Memory B cell (primary cell): ENCODE measurements at regions not wholly inside any gene's neighbourhood (a gene's known extent, or its start where the extent isn't known, plus 50 kb on each side); places are given as distances from the start of the nearest gene placed in this dataset.

Experiments
- ATAC-seq: fragments of 150-1000 bp; cut with Tn5 transposase; 2 replicates; pipeline ENCODE4 v1.10.0; 2021; ENCODE audit warnings: low read depth, mild to moderate bottlenecking, moderate library complexity
- DNase-seq, 2 donors: peaks; one replicate each; pipeline ENCODE4 v3.0.0; 2022; ENCODE audit warnings: low spot score in 2 of 2
- H3K27ac Mint-ChIP-seq: one replicate; pipeline ENCODE4 v1.8.0; 2022; ENCODE audit warnings: mild to moderate bottlenecking, moderate library complexity, mixed read lengths
- H3K27me3 Mint-ChIP-seq: one replicate; pipeline ENCODE4 v1.8.0; 2022; ENCODE audit warnings: mixed read lengths
- H3K36me3 Mint-ChIP-seq: one replicate; pipeline ENCODE4 v1.8.0; 2022; ENCODE audit warnings: mild to moderate bottlenecking, mixed read lengths
- H3K4me1 Mint-ChIP-seq: one replicate; pipeline ENCODE4 v1.8.0; 2022; ENCODE audit warnings: mixed read lengths
- H3K4me3 Mint-ChIP-seq: one replicate; pipeline ENCODE4 v1.8.0; 2022; ENCODE audit warnings: mild to moderate bottlenecking, moderate library complexity, mixed read lengths
- H3K9me3 Mint-ChIP-seq: one replicate; pipeline ENCODE4 v1.8.0; 2022; ENCODE audit warnings: mixed read lengths

DNA sequence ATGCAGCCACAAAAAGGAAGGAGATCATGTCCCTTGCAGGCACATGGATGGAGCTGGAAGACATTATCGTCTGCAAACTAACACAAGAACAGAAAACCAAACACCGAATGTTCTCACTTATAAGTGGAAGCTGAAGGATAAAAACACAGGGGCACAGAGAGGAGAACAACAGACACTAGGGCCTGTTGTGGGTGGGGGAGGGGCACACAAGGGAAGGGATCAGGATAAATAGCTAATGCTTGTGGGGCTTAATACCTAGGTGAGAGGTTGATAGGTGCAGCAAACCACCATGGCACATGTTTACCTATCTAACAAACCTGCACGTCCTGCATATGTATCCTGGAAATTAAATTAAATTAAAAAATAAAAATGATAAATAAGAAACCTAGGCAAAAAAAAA, 969.9 kb downstream of the TTLL7 start:
- Mint-ChIP-seq H3K9me3 (peaks cover 7% of the 10 kb centered on the region), H3K4me1 (no peaks in the 10 kb centered on the region), H3K4me3 (no peak overlapping the region), H3K27ac (no peak overlapping the region), H3K36me3 (peaks cover 4% of the 10 kb centered on the region), H3K27me3 (no peaks in the 10 kb centered on the region)
- no peak for ATAC-seq
- DNase-seq: no peak

DNA sequence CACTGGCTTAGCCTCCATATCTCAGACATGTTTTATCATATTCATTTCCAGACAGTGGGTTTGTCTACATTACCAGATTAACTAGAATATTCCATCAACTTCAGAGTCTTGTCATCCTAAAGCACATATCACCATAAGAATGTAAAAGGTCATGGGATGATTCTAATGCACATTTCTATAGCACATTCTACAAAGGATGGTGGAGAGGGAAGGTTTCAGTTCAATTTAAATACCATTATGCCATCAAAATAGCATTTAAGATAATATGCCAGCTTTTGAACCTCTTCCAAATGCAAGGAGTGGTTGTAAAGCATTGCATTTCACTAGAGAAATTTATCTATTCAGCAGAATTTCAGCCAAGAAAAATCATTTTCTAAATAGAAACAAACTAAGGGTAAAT, 970.5 kb downstream of the TTLL7 start:
- Mint-ChIP-seq H3K9me3 (peaks cover 7% of the 10 kb centered on the region), H3K4me1 (no peaks in the 10 kb centered on the region), H3K4me3 (no peak overlapping the region), H3K27ac (no peak overlapping the region), H3K27me3 (no peaks in the 10 kb centered on the region), H3K36me3 (peaks cover 4% of the 10 kb centered on the region)
- no peak for DNase-seq
- ATAC-seq: no peak

DNA sequence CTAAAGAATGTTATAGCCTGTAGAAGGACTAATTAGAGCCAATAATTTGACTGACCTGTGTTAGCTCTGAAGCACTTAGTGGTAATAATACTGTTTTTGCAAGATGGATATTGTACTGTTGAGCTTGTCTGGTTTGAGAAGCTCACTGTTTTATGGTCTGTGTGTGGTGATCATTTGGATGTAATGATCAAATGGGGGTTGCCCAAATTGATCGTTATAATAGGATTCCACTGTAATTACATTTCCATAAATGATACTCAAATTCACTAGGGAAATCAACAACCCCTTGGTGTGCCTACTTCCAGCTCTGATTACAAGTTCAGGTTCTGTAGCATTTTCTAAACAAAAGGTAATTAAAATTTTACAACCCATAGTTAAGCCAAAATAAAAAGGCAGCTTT, 971.4 kb downstream of the TTLL7 start:
- ATAC-seq (no peak), DNase-seq (no peak)
- Mint-ChIP-seq H3K36me3 (peaks cover 2% of the 10 kb centered on the region), H3K4me3 (no peak overlapping the region), H3K4me1 (no peaks in the 10 kb centered on the region), H3K27ac (no peak overlapping the region), H3K27me3 (no peaks in the 10 kb centered on the region), H3K9me3 (peaks cover 5% of the 10 kb centered on the region)

DNA sequence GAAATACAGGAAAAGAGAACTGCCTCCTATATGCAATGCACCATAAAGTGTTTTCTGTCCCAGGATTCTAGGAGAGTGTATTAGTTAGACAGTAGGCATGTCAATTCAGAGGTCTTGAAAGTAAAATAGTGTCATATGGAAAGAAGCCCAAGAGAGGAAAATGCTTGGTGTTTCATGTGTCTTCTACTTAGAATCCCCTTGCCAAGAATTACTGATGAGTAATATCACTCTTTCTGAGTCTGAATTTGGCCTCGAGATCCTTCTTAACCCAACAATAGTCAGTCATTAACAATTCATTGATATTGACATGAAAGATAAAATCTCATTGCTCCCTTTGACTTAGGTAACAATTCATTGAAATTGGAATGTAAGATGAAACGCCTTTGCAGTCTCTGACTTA, 972.2 kb downstream of the TTLL7 start:
- no peak overlapping the region for H3K27ac Mint-ChIP-seq
- H3K4me1 Mint-ChIP-seq: no peaks in the 10 kb centered on the region
- peaks cover 2% of the 10 kb centered on the region for H3K36me3 Mint-ChIP-seq
- ATAC-seq (no peak), DNase-seq (no peak)
- no peak overlapping the region for H3K4me3 Mint-ChIP-seq
- no peaks in the 10 kb centered on the region for H3K27me3 Mint-ChIP-seq
- H3K9me3 Mint-ChIP-seq: peaks cover 5% of the 10 kb centered on the region

DNA sequence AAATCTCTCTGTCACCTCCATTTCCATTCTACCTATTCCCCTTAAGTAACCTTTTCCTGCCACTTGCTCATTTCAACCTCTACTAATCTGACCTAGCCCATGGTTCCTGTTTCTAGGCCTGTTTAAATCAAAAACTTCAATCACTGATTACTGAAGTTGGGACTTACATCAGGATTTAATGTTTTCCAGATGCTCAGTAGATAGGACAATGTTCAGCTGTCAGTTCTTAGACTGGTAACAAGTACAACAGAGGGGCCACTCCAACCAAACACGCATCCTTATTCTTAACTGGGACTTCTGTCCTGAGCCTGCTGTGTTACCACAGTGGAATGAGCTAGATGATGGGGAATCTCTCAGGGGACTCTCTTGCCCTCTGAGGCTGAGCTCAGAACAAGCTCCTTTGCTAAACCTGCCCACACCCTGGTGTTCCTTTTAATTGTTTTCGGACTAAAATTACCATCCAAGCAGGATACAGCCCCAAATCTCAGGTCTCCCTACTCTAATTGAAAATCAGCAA, 974.6 kb downstream of the TTLL7 start:
- Mint-ChIP-seq H3K36me3 (peaks cover 4% of the 10 kb centered on the region), H3K27ac (no peak overlapping the region), H3K27me3 (no peaks in the 10 kb centered on the region), H3K9me3 (peaks cover 6% of the 10 kb centered on the region), H3K4me1 (no peaks in the 10 kb centered on the region), H3K4me3 (no peak overlapping the region)
- no peak for DNase-seq
- ATAC-seq: no peak

DNA sequence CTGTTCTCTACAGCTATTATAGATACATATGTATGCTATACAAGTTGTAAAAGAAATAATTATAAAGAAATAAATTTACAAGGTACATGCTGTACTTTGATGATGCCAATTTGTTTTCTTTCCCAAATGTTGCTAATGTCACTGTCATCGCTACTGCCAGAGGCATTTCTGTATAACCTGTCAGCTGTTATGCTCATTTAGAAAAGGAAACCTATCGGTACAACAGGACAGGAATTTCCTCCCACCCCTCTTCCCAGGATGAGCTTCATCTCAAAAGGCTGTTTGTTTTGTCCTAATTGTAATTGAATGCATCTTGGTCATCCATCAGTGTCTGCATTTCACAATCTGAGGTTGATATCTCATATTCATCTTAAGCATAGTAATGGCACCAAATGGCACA, 975.7 kb downstream of the TTLL7 start:
- H3K9me3 Mint-ChIP-seq: peaks cover 6% of the 10 kb centered on the region
- no peak overlapping the region for H3K4me3 Mint-ChIP-seq
- DNase-seq (no peak), ATAC-seq (no peak)
- no peaks in the 10 kb centered on the region for H3K27me3 Mint-ChIP-seq
- H3K36me3 Mint-ChIP-seq: peaks cover 4% of the 10 kb centered on the region
- H3K4me1 Mint-ChIP-seq: no peaks in the 10 kb centered on the region
- no peak overlapping the region for H3K27ac Mint-ChIP-seq

DNA sequence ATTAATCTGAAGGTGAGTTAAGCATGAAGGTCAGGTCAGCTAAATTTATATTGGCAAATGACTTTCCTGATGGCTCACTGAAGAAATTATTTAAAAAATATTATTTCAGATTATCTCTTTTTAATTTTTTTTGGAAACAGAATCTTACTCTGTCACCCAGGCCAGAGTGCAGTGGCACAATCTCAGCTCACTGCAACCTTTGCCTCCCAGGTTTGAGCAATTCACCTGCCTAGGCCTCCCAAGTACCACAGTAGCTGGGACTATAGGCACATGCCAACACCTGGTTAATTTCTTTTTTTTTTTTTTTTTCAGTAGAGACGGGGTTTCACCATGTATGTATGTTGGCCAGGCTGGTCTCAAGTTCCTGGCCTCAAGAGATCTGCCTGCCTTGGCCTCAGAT, 976.7 kb downstream of the TTLL7 start:
- no peak overlapping the region for H3K27ac Mint-ChIP-seq
- no peaks in the 10 kb centered on the region for H3K4me1 Mint-ChIP-seq
- ATAC-seq: no peak
- H3K4me3 Mint-ChIP-seq: no peak overlapping the region
- DNase-seq: no peak
- H3K27me3 Mint-ChIP-seq: no peaks in the 10 kb centered on the region
- H3K36me3 Mint-ChIP-seq: peaks cover 4% of the 10 kb centered on the region
- peaks cover 6% of the 10 kb centered on the region for H3K9me3 Mint-ChIP-seq

DNA sequence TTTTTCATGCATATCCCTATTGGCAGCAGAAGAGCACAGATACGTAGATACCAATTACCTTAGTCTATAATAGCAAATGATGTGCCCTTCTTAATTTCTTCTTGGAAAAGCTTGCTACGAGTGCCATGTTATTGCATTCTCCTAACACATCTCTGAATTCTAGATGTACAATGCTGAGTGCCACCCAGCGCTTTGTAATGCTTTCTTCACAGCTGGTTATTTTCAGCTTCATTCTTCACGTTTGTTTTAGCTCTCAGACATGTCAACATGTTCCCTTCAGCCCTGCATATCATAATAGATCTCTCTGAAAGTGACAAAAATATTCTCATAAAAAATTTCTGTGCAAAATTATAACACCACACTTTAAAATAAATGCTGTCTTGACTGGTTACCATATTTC, 981.2 kb downstream of the TTLL7 start:
- no peak overlapping the region for H3K27ac Mint-ChIP-seq
- peaks cover 4% of the 10 kb centered on the region for H3K36me3 Mint-ChIP-seq
- no peak overlapping the region for H3K4me3 Mint-ChIP-seq
- no peaks in the 10 kb centered on the region for H3K27me3 Mint-ChIP-seq
- DNase-seq (no peak), ATAC-seq (no peak)
- peaks cover 6% of the 10 kb centered on the region for H3K9me3 Mint-ChIP-seq
- no peaks in the 10 kb centered on the region for H3K4me1 Mint-ChIP-seq

DNA sequence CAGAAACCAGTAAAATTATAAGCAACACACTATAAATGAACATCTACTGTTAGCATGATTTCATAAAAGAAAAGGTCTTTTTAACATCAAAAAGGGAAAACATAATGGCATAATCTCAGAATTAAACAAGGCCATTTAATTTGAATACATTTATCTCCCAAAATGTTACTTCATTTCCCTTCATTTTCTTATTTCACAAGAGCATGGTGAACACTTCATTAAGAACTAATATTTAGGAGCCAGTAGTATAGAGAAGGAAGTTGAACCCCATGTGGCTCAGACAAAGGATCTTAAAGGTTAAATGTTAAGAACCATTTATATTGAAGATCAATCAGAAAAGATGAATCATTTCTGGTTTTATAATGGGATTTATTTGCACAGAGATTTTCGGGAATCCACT, 981.7 kb downstream of the TTLL7 start:
- peaks cover 6% of the 10 kb centered on the region for H3K9me3 Mint-ChIP-seq
- H3K4me1 Mint-ChIP-seq: no peaks in the 10 kb centered on the region
- ATAC-seq: no peak
- DNase-seq: no peak
- no peak overlapping the region for H3K27ac Mint-ChIP-seq
- H3K36me3 Mint-ChIP-seq: peaks cover 4% of the 10 kb centered on the region
- no peak overlapping the region for H3K4me3 Mint-ChIP-seq
- H3K27me3 Mint-ChIP-seq: no peaks in the 10 kb centered on the region

DNA sequence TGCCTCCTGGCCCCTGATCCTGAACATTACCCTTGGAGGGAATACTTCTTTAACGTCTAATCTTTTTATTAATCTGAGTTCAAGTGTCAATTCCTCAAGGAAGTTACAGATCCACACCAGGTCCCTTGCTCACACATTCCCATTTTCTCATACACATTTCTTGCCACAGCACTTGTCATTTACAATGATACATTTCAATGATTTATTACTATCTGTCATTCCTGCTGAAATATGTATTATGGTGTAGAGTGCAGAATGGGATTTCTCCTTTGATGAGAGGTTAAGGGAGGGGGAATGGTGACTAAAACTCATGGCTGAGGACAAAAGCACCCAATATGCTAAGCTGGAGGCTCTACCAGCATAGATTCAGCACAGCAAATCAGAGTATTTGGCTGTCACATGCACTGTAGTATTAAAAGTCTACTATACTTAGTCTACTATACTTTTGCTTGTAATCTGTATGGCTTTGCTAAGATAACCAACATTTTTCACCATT, 982.5 kb downstream of the TTLL7 start:
- Mint-ChIP-seq H3K4me3 (no peak overlapping the region), H3K36me3 (peaks cover 4% of the 10 kb centered on the region), H3K27me3 (no peaks in the 10 kb centered on the region), H3K4me1 (no peaks in the 10 kb centered on the region), H3K9me3 (peaks cover 6% of the 10 kb centered on the region), H3K27ac (no peak overlapping the region)
- ATAC-seq (no peak), DNase-seq (no peak)

DNA sequence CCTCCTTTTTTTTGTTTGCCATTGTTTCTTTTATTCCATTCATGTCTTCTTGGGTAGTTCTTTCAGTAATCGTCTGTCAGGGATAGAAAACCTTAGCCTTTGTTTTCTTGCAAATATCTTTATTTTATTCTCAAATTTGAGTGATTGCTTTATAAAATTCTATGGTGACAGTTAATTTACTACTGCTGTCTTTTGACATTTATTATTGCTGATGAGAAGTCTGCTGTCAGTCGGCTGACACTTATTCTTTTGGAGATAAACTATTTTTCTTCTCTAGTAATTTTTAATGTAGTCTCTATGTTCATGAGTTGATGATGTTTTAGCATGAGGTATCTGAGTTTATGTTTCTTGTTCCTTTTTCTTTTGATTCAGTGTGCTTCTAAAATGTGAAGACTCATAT, 983.8 kb downstream of the TTLL7 start:
- no peak for DNase-seq
- Mint-ChIP-seq H3K4me1 (no peaks in the 10 kb centered on the region), H3K27ac (no peak overlapping the region), H3K4me3 (no peak overlapping the region), H3K9me3 (peaks cover 2% of the 10 kb centered on the region), H3K36me3 (peaks cover 1% of the 10 kb centered on the region), H3K27me3 (no peaks in the 10 kb centered on the region)
- no peak for ATAC-seq

DNA sequence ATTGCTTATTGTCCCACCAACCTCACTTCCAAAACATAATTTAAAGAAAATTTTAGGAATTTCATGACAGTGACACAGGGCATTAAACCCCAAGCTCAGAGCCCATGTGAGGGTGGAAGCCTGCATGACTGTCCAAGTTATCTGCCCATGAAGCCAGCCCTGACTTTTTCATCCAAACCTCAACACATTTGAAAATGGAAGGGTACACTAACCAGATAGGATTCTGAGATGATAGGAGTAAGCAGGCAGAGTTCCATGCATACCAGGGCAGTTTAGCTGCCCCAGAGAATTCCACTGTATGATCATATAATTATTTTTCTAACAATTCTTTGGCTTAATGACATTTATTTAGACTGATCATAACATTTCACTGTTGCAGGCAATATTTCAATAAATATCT, 986.0 kb downstream of the TTLL7 start:
- H3K27me3 Mint-ChIP-seq: no peaks in the 10 kb centered on the region
- H3K27ac Mint-ChIP-seq: no peak overlapping the region

DNA sequence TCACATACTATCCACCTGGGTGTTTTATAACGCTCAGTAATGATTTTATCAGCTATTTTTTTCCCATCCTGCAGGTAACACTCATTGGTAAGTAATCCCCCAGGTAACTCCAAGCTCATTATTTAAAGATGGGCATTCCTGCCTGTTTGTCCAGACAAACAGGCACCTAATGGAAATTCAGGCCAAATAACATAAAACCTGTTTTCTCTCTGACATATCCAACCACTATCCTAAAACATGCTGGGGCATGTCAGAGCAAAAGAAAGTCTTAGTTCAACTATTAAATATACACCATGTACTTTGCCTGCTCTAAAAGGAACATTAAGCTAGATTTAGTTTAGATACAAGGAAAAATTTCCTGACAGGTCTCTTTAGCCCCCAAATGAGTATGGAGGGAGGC, 987.7 kb downstream of the TTLL7 start:
- no peak overlapping the region for H3K4me3 Mint-ChIP-seq
- no peak for DNase-seq
- ATAC-seq: no peak
- H3K4me1 Mint-ChIP-seq: no peaks in the 10 kb centered on the region
- H3K9me3 Mint-ChIP-seq: peaks cover 5% of the 10 kb centered on the region
- H3K27ac Mint-ChIP-seq: no peak overlapping the region
- no peaks in the 10 kb centered on the region for H3K27me3 Mint-ChIP-seq
- H3K36me3 Mint-ChIP-seq: no peaks in the 10 kb centered on the region

More for the DNA sequence above, 986.0 kb downstream of the TTLL7 start:
- no peaks in the 10 kb centered on the region for H3K4me1 Mint-ChIP-seq
- H3K4me3 Mint-ChIP-seq: no peak overlapping the region
- H3K9me3 Mint-ChIP-seq: peaks cover 4% of the 10 kb centered on the region
- DNase-seq (no peak), ATAC-seq (no peak)
- H3K36me3 Mint-ChIP-seq: no peaks in the 10 kb centered on the region

DNA sequence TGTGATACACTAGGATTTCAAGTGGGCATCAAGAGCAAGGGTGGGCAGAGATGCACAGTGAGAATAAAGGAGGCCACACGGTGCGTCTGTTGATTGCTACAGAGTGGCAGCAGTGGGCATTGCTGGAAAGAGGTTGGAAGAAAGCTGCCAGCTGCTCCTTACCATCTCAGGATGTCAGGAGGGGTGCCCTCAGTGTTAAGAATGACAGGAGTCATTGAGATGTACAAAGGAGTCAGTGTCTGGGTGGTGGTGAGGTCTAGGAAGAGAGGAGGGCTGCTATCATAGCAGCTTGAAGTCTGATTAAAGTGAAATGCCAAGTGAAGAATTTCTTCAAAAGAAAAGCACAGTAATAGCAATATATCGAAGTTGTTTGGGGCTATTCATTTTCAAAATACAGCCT, 992.7 kb downstream of the TTLL7 start:
- no peaks in the 10 kb centered on the region for H3K4me1 Mint-ChIP-seq
- H3K9me3 Mint-ChIP-seq: peaks cover 6% of the 10 kb centered on the region
- ATAC-seq (no peak), DNase-seq (no peak)
- H3K36me3 Mint-ChIP-seq: no peaks in the 10 kb centered on the region
- H3K27me3 Mint-ChIP-seq: no peaks in the 10 kb centered on the region
- H3K27ac Mint-ChIP-seq: no peak overlapping the region
- H3K4me3 Mint-ChIP-seq: no peak overlapping the region

DNA sequence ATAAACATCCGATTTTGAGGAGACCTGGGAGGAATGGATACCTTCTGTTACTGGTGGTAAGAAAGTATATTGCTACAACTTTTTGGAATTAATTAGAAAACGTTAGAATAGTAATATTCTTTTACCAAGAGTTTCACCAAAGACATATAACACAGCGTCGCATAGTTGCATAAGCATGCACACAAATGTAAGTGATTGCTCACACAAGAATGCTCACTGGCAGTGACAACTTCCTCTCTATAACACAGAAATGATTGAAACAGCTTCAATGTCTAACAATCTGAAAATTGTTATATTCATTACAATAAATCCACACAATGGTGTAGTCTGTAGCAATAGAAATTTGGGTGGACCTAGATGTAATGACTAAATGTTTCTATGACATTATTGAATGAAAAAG, 998.6 kb downstream of the TTLL7 start:
- no peak overlapping the region for H3K4me3 Mint-ChIP-seq

More for the DNA sequence above, 998.6 kb downstream of the TTLL7 start:
- Mint-ChIP-seq H3K4me1 (no peaks in the 10 kb centered on the region), H3K9me3 (peaks cover 1% of the 10 kb centered on the region), H3K36me3 (no peaks in the 10 kb centered on the region), H3K27ac (no peak overlapping the region), H3K27me3 (no peaks in the 10 kb centered on the region)
- DNase-seq: no peak
- ATAC-seq: no peak
